Mammary epithelial cell (primary cell): ENCODE measurements at regions not wholly inside any gene's neighbourhood (a gene's known extent, or its start where the extent isn't known, plus 50 kb on each side); places are given as distances from the start of the nearest gene placed in this dataset.

Experiments used
- EZH2 ChIP-seq: IDR thresholded peaks from 2 replicates; pipeline ENCODE4 v1.6.1; 2012; ENCODE audit warnings: low read length, inconsistent platforms, borderline replicate concordance
- TF ChIP-seq, protein P1 (sequence below), 2 donors: IDR thresholded peaks in 1 of 2; conservative IDR thresholded peaks in 1 of 2; 2 replicates each; pipeline ENCODE4 v1.5.1; 2011 to 2012; ENCODE audit warnings: inconsistent platforms in 2 of 2, low read length in 2 of 2, mild to moderate bottlenecking in 2 of 2, control low read depth in 1 of 2, low read depth in 1 of 2; ENCODE audit not compliant: insufficient read depth in 1 of 2; ENCODE audit errors: extremely low read depth in 1 of 2

DNA sequence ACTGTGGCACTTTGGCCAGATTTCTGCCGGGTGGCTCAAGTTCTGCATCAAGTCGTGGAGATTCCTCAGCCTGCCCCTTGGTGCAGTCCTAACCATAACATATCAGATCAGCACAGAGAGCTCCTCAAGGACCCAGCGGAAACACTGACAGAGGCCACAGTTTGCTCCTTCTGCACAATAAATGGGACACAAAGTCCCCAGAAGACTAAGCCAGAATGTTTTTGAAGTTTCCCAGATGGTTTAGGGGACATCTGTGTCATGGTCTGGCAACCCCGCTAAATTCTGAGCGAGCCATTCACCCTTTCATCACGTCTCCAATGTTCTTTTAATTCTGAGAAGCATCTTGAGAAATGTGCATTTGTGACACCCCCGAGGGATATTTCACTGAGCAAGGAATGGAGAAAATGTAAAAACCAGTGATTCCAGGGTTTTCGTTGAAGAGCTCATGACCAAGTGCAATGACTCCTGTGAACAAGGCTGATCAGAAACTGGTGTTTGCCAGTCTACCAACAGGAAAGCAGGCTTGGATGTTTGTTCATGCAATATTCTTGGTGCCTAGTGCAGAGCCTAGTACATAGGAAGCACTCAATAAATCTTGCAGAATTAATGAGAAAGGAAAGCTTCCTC is 64.8 kb upstream of the LMCD1 start:
- TF ChIP-seq, protein P1, sequence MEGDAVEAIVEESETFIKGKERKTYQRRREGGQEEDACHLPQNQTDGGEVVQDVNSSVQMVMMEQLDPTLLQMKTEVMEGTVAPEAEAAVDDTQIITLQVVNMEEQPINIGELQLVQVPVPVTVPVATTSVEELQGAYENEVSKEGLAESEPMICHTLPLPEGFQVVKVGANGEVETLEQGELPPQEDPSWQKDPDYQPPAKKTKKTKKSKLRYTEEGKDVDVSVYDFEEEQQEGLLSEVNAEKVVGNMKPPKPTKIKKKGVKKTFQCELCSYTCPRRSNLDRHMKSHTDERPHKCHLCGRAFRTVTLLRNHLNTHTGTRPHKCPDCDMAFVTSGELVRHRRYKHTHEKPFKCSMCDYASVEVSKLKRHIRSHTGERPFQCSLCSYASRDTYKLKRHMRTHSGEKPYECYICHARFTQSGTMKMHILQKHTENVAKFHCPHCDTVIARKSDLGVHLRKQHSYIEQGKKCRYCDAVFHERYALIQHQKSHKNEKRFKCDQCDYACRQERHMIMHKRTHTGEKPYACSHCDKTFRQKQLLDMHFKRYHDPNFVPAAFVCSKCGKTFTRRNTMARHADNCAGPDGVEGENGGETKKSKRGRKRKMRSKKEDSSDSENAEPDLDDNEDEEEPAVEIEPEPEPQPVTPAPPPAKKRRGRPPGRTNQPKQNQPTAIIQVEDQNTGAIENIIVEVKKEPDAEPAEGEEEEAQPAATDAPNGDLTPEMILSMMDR (conservative IDR thresholded peaks at IDR 0.05 in 1 of 2, IDR thresholded peaks at IDR 0.05 in 1 of 2; ENCODE audit: extremely low read depth in 1 of 2, insufficient read depth in 1 of 2, low read depth in 1 of 2, low read length in 2 of 2): no peak
- no peak for TF ChIP-seq EZH2
